ENCODE measurements at regions not wholly inside any gene's neighbourhood (a gene's known extent, or its start where the extent isn't known, plus 50 kb on each side); places are given as distances from the start of the nearest gene placed in this dataset.

GRCh38 chr10:61096056-61096455 is 152.1 kb upstream of the RHOBTB1 start (continued):
- TF ChIP-seq HMGXB4 (CRISPR knock-in tag; IDR thresholded peaks at IDR 0.05), result no peak
- no peak for TF ChIP-seq PREB (CRISPR knock-in tag; IDR thresholded peaks at IDR 0.05; ENCODE audit: borderline replicate concordance)
- TF ChIP-seq ZNF232 (CRISPR knock-in tag; IDR thresholded peaks at IDR 0.05), result no peak
- TF ChIP-seq RORB (CRISPR knock-in tag; IDR thresholded peaks at IDR 0.05), result no peak

GRCh38 chr10:61091531-61091930 is 147.5 kb upstream of the RHOBTB1 start:
- Mint-ChIP-seq H3K9me3 (0 out of 2 replicates have a peak, but pooled peaks cover 5% of the 10 kb centered on the region), H3K27me3 (ENCODE audit: low read depth) (no peaks in the 10 kb centered on the region), H3K4me3 (no peak overlapping the region), H3K27ac (no peak overlapping the region), H3K4me1 (peaks cover 22% of the 10 kb centered on the region), H3K36me3 (no peaks in the 10 kb centered on the region)
- no peak for DNase-seq (ENCODE audit: low spot score)
- TF ChIP-seq CBFB (CRISPR knock-in tag; IDR thresholded peaks at IDR 0.05; ENCODE audit: low read depth) (no peak), ZNF317 (CRISPR knock-in tag; IDR thresholded peaks at IDR 0.05; ENCODE audit: borderline replicate concordance, low read depth) (no peak), CREM (CRISPR knock-in tag; IDR thresholded peaks at IDR 0.05) (no peak), CDX4 (CRISPR knock-in tag; IDR thresholded peaks at IDR 0.05; ENCODE audit: borderline replicate concordance) (no peak), ZNF423 (CRISPR knock-in tag; IDR thresholded peaks at IDR 0.05) (no peak), ZNF416 (CRISPR knock-in tag; IDR thresholded peaks at IDR 0.05) (no peak), ZNF425 (CRISPR knock-in tag; conservative IDR thresholded peaks at IDR 0.05) (no peak), ERG (CRISPR knock-in tag; IDR thresholded peaks at IDR 0.05) (no peak), IRF1 (CRISPR knock-in tag; IDR thresholded peaks at IDR 0.05) (no peak), ZNF121 (CRISPR knock-in tag; IDR thresholded peaks at IDR 0.05) (no peak), ZMAT4 (CRISPR knock-in tag; IDR thresholded peaks at IDR 0.05) (no peak), ZSCAN18 (CRISPR knock-in tag; IDR thresholded peaks at IDR 0.05) (no peak), OVOL2 (CRISPR knock-in tag; IDR thresholded peaks at IDR 0.05; ENCODE audit: borderline replicate concordance) (no peak), NFATC4 (CRISPR knock-in tag; IDR thresholded peaks at IDR 0.05) (no peak), USF1 (CRISPR knock-in tag; IDR thresholded peaks at IDR 0.05) (no peak), IRF2 (CRISPR knock-in tag; IDR thresholded peaks at IDR 0.05; ENCODE audit: borderline replicate concordance, low read depth) (no peak)
- ChIA-PET POLR2A (no interaction called here), CTCF (interaction anchor here (0.8 kb wide), 1 partner anchor 99 kb away, joined by 3 read pairs; no protein-coding TSS in a partner anchor)
- ATAC-seq, result peak; percentile 60
